HG03460 (cell line): ENCODE measurements at regions not wholly inside any gene's neighbourhood (a gene's known extent, or its start where the extent isn't known, plus 50 kb on each side); places are given as distances from the start of the nearest gene placed in this dataset.

Source experiments
- ATAC-seq: cut with Tn5 transposase; IDR thresholded peaks from one replicate; pipeline ENCODE4 v1.9.1; 2021; ENCODE audit not compliant: unreplicated experiment

DNA sequence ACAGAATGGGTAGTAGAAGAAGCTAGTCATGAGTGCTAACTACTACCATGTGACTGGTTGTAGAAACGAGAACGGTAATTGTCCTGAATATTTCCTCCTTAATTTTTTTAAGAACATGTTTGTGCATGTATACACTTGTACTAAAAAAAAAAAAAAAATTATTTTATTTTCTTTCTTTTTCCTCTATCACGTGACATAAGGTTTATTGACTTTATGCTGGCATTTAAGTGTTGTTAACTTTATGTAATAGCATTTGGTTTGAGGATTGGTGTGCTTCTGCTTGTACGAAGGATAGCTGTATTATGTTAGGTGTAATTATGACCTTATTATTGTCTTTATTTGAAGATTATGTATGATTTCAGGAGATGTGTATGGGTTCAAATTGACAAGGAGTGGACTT is 349.1 kb upstream of the PTPRD start:
- ATAC-seq: no peak

DNA sequence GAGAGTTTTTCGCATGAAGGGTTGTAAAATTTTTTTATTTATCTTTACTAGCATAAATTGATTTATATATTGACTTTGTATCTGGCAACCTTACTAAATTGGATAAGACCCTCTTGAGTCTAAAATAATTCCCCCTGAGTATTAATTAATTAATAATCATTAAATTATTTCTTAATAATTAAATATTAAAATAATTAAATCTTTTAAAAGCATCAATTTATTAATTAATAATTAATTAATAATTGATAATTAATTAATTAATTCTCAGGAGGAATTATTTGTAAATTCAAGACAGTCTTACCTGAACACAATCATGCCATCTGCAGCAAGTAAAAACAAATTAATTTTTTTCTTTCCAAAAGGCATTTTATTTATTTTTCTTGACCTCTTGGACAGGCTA is 370.4 kb upstream of the PTPRD start:
- no peak for ATAC-seq

DNA sequence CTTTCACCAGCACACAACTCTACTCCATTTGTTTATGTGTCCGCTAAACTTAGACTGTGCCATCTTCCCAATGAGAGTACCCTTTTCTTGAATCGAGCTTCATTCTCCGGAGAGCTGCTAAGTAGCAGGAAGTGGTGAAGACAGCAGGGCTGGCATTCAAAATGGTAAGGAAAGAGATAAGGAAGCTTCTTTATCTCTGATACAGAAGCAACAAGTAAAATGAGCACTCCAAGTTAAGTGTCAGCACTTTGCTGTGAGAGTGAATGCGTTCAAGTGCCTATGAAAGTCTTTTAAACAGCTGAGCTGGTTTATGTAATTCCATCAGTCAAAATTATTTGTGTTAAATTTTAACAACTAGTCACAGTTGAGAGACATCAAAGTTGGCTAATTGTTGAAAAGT is 386.8 kb upstream of the PTPRD start:
- no peak for ATAC-seq

DNA sequence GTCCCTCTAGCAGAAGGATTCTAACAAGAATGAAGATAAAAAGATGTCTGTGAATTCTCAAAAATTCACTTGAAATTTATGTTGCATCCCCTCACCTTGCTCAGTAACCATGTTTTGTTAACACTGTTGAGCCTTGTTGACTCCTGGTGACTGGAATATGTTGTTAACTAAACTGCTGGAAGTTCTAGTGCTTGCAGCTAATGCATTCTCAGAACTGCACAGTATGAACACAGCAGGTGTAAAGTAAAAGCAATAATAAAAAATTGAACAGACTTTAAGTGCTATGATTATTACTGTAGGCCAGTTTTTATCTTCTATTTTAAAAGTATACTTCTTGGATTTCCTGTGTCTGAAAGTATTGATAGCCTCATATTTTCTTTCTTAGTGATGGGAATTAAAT is 388.7 kb upstream of the PTPRD start:
- no peak for ATAC-seq

DNA sequence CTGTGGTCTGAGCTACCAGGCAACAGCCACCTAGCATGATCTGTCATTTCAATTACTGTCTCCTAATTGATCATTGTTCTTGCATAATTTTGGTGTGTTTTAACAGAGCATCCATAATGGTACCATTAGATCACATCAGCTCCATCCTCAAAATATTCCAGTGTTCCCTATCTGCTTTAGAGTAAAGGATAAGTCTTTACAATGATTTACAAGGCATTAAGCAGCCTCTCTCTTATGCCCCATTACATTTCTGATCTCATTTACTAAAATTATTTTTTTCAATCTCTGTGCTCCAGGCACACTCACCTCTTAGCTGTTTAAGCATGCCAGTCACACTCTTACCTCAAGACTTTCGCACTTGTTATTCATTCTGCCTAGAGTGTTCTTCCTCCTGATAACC is 389.9 kb upstream of the PTPRD start:
- no peak for ATAC-seq

DNA sequence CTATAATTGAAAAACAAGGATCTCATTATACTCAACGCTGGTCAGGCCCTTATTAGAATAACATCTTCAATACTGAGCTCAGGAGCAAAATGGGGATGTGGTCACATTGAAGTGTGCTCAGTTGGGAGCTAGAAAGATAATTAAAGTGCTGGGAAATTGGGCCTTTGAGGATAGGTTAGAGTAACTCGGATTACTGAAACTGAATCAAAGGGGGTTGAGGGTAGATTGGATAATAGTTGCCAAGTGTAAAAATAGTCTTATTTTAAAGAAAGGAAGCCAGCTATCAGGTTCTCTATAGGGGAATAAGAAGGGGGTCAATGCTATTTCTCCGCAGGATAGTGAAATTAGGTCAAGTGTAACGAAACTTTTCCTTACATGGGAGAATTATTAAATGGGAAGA is 391.0 kb upstream of the PTPRD start:
- no peak for ATAC-seq

DNA sequence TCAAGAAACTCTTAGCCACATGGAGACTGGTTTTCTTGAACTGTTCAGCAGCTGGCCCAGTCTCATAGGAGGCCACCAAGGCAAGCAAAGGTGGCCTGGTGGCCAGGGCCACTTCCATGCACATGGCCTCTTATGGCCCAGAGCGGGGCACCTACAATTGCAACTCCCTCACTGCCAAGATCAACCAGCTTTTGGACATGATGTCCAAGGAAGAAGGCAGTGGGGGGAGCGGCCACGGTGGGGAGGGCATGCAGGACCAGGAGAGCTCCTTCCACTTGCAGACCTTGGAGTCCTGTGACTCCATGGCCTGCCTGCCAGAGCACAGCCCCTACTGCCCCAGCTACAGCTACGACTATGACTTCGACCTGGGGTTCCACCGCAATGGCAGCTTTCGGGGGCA is 398.9 kb upstream of the PTPRD start:
- ATAC-seq: no peak

DNA sequence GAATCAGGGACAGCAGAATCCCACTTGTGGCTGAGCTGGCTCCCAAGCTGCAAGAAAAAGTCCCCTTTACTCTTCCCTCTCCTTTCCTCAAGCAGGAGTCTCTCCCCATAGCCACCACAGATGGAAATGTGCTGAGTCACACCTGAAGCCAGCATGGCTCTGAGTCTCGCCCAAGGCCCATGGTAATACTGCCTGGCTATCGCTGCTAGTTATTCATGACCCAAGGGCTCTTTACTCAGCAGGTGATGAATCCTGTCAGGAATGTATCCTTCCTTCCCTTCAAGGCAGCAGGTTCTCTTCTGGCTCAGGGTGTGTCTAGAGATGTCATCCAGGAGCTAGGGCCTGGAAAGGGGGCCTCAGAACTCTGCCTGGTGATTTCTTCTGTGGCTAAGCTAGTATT is 403.3 kb upstream of the PTPRD start:
- ATAC-seq: no peak

DNA sequence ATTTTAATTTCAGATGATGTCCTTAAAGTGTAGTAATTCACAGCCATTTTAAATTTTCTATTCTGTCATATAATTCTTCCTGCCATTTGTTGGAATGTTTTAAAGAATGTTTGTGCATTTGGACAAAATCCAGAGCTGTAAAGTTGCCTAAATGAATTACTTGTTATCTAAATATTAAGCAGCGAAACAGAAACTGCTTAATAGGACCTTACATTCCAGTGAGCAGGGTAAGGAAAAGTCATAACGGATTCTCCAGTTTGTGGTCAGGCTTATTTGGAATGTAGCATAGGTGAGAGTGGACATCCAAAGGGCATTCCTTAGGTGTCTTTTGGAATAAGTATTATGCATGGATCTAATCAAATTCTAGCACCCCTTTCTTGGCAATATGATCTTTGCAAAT is 410.4 kb upstream of the PTPRD start:
- no peak for ATAC-seq

DNA sequence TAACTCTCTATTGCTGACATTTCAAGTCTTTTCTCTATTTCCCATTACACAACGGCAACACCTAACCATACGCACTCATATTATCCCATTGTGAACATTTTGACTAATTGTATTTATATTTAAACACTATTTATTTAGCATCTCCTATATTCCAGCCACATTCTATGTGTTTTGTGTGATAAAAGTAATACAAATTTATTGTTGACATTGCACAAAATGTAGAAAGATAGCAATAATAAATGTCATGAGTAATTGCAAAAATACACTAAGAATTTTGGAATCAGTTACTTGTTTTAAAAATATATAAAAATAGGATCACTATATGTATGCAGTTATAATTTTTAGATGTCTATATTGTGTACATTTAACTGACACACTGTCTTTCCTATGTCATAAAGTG is 413.0 kb upstream of the PTPRD start:
- ATAC-seq: no peak

DNA sequence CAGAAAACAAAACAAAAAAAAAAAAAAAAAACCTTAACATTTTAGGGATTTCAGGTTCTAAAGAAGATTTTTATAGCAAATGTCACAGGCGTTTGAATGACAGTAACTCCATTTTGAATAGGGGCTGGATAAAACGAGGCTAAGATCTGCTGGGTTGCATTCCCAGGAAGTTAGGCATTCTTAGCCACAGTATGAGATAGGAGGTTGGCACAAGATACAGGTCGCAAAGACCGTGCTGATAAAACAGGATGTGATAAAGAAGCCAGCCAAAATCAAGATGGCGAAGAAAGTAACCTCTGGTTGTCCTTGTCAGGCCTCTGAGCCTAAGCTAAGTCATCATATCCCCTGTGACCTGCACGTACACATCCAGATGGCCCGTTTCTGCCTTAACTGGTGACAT is 425.6 kb upstream of the PTPRD start:
- ATAC-seq: no peak

DNA sequence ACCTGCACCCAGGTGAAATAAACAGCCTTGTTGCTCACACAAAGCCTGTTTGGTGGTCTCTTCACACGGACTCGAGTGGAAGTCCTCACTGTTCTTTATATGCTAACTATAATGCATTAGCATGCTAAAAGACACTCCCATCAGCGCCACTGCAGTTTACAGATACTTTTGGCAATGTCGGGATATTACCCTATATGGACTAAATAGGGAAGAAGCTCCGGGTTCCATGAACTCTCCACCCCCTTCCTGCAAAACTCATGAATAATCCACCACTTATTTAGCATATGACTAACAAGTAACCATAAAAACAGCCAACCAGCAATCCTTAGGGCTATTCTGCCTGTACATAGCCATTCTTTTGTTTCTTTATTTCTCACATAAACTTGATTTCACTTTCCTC is 426.2 kb upstream of the PTPRD start:
- ATAC-seq: no peak

DNA sequence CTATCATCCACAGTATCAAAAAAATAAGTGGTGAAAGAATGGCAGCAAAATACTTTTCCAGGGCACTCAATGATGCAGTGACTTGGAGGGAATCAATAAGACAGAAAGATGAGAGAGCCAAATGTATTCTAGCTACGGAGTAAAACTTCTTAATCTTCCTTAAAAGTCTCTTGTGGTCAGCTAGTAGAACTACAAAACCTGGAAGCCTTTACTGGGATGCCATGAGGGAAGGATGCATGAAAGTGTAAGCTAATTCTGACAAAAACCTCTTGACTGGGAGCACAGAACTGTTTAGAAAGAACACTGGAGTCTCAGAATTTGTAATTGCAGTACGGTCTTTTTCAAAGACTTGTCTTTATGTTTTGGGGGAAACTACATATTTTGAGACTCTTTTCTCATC is 432.8 kb upstream of the PTPRD start:
- no peak for ATAC-seq

DNA sequence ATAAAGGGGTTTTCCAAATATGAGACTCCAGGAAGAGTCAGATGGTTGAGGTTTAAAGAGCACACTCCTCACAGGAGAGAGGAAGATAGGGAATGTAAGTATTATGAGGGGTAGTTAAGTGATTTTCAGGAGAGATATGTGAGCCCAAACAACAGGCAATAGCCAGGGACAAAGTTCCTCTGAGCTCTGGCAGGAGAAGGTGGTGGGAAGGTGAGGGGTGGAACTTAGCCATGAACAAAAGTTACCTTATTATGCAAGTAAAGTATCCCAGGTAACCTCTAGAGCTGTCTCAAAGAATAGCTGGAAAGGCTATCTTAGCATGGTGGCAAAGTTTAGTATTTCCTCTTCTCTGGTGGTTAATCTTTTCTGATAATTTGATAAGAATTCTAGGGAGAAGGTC is 450.5 kb upstream of the PTPRD start:
- no peak for ATAC-seq

DNA sequence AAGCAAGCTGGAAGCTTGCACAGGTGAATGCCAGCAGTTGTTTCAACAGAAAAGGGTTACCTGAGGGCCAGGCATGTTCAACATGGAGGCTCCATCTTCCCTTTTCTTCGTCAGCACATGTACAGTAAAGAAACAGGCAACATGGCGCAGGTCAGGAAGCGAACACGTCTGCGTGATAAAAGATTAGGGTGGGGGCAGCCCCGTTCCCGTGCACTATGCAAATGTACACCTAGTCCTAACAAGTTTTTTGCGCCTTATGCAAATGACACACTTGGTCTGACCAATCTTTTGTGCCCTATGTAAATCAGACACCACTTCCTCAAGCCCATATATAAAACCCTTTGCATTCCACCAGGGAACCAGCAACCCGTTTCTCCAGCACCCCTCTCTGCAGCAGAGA is 452.1 kb upstream of the PTPRD start:
- no peak for ATAC-seq

DNA sequence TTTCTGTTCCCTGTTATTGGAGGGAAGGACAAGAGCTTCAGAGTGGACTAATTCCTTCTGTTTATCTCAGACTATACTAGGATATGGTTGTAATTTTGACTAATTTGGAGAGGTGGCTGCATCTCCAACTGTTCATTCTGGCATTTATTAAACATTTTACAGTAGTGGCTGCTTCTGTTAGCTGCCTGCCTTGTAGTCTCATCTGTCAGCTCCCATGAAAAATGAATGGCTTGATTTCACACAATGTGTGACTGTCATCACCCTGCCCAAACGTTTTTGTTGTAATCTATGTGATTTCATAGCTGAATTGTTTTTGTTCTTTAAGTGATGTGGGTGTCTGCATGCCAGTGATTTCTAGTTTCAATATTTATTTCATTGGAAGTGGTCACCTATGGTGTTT is 459.4 kb upstream of the PTPRD start:
- ATAC-seq: no peak

DNA sequence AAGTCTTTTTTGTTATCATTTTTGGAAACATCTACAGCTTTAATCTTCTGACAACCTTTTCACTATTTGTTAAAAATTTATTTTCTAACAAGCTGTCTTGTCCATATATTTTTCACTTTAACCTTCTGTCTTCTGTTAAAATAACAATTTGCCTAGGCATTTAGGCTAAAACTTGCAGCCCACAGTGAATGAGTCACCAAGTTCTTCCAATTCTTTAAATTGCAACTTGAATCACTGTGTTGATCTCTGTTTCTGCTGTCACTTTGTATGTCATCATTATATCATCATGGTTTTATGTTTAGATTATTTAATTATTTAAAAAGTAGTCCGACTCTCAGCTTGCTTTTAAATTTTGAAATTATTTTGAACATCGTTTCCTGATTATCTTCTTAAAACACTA is 473.8 kb upstream of the PTPRD start:
- no peak for ATAC-seq

DNA sequence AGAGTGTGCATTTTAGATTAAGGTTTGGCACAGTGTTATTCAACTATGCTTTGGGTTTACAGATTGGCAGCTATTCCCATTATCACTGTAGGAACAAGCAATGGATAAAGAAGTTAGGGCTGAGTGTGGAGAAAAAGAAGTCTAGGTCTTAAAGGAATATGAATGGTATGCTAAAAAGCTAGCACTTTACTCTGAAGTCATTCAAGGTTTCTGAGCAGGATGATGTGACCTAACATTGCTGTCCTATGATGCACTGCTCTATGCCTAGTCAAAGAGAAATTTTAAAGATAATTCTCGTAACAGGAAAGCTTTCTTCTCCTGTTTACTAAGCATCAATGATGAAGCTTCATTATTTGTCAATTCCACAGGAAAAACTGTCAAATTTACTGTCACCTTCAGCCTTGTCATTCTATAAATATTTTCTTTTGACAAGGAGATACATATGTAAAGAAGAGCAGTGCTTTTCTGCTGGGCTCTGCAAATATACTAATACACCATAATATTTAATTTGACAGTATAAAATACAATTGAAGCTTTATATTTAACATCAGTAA is 476.1 kb upstream of the PTPRD start:
- no peak for ATAC-seq

DNA sequence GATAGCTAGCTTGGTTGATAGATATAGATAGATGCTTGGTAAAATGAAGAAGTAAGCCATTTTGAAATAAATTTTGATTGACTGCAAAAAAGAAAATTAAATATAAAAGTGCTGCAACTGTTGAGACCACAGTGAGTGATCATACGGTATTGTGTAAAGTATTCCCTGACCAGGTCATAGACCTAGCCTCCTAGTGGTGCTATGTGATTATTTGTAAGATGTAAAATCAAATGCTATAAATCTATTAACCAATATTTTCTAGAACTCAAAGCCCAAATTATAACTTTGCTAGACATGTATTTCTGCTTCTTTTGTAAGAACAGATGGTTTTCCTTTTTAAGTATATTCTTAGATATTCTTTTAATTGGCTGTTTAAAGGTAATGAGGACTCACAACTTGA is 480.2 kb upstream of the PTPRD start:
- no peak for ATAC-seq

DNA sequence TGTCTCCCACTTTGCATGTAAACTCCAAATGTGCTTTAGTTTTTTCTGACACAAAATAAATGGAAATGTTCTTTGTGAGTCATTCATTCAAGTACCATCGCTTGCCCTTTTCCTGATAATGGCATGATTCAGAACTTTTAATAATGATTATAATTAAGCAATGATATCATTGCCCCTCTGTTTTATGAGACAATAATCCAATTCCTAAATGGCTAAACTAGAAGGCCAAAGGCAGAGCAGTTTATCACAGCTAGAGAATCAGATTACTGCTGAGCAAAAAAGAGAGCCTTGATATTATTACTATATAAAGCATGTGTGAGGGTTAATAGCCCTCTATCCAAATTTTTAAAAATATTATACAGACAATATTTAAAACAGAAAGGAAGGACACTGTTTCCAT is 484.2 kb upstream of the PTPRD start:
- no peak for ATAC-seq

DNA sequence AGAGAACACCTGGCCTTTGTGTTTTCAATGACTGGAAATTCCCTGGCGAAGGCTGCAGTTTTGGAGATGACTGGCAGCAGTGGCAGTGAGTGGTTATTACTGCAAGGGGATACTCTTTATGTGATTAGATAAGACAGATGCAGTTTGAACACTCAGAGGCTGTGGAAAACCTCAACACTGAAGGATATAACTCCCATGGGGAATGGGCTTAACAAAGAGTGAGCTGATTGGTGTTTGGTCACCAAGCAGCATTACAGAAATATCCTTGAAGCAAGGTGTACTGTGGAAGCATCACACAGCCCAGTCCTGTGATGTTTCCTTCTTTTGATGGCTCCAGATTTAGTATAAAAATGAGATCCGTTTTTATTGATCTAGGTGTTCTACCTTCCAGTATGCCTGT is 490.7 kb upstream of the PTPRD start:
- ATAC-seq: no peak

DNA sequence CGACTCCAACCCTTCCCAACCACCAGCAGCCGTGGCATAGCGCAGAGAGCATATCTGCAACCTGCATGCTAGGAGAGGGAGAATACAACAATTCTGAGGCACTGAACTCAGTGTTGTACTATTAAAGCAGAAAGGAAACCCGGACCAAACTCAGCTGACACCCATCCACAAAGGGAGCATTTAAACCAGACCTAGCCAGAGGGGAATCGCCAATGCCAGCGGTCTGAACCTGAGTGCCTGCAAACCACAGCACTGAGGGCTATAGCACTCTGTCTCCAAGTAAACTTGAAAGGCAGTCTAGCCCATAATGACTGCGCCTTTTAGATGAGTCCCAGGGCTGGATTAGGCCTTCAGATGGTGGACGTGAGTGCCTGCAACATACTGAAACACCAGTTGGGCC is 494.4 kb upstream of the PTPRD start:
- no peak for ATAC-seq

DNA sequence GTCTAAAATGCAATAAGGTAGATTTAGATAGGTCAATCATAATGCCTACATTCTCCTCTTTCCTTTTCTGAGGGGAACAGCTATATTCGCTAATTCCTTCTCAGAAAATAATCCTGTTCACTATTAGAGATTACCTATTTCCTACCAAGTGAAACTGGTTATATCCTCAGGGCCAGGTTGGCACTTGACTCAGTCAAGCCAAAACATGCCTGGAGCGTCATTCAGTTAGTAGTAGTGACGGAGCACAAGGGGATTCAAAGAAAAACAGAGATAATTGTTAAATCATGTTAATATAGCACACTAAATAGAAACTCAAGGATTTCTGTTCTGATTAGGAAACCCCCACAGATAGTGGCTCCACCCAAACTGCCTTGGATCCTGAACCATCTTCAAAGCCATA is 515.4 kb upstream of the PTPRD start:
- no peak for ATAC-seq

DNA sequence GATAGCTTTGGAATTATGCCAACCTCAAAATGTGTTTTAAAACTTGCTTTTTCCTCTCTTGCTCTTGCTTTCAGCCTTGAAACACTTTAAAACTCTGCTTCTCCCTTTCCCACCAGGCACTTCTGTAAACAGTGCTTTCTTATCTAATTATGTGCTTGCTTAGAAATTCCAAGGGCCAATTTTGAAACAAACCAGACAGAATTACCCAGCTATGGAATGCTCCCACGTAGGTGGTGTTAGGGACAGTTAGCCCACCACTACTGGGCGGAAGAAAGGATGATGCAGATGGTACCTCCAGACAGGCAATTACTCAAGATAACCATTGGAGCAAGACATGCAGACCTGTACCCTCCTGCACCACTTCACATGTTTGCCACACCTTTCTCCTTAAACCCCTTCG is 523.0 kb upstream of the PTPRD start:
- no peak for ATAC-seq
